ENCODE measurements at regions not wholly inside any gene's neighbourhood (a gene's known extent, or its start where the extent isn't known, plus 50 kb on each side); places are given as distances from the start of the nearest gene placed in this dataset.
"Not testable (repeated sequence)": the region's sequence is repeated elsewhere in the genome, so short reads cannot be mapped to it uniquely, and the experiment has no call there.

- no peaks in the 10 kb centered on the region for H3K9me3 ChIP-seq
These were observed 364.9 kb downstream of the ANAPC1 start for GRCh38 chr2:111519071-111519470.

GRCh38 chr2:111522231-111522768 is 361.7 kb downstream of the ANAPC1 start:
- no peak overlapping the region for H3K27ac ChIP-seq
- H3K4me1 ChIP-seq (ENCODE audit: control insufficient read depth in 1 of 2, insufficient read depth in 1 of 2, low read depth in 1 of 2, low read length in 1 of 2): no peaks in the 10 kb centered on the region
- TF ChIP-seq, protein P1, sequence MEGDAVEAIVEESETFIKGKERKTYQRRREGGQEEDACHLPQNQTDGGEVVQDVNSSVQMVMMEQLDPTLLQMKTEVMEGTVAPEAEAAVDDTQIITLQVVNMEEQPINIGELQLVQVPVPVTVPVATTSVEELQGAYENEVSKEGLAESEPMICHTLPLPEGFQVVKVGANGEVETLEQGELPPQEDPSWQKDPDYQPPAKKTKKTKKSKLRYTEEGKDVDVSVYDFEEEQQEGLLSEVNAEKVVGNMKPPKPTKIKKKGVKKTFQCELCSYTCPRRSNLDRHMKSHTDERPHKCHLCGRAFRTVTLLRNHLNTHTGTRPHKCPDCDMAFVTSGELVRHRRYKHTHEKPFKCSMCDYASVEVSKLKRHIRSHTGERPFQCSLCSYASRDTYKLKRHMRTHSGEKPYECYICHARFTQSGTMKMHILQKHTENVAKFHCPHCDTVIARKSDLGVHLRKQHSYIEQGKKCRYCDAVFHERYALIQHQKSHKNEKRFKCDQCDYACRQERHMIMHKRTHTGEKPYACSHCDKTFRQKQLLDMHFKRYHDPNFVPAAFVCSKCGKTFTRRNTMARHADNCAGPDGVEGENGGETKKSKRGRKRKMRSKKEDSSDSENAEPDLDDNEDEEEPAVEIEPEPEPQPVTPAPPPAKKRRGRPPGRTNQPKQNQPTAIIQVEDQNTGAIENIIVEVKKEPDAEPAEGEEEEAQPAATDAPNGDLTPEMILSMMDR (IDR thresholded peaks at IDR 0.05): no peak
- H3K9me3 ChIP-seq: no peaks in the 10 kb centered on the region
- H3K36me3 ChIP-seq: no peaks in the 10 kb centered on the region
- H3K27me3 ChIP-seq: no peaks in the 10 kb centered on the region
- no peak overlapping the region for H3K4me3 ChIP-seq (ENCODE audit: low read depth in 1 of 2, low read length in 1 of 2)

More at GRCh38 chr2:111519071-111519470, 364.9 kb downstream of the ANAPC1 start:
- Histone ChIP-seq H3K4me3 (ENCODE audit: low read depth in 1 of 2, low read length in 1 of 2) (no peak overlapping the region), H3K36me3 (no peaks in the 10 kb centered on the region), H3K4me1 (ENCODE audit: control insufficient read depth in 1 of 2, insufficient read depth in 1 of 2, low read depth in 1 of 2, low read length in 1 of 2) (no peaks in the 10 kb centered on the region), H3K27ac (no peak overlapping the region), H3K27me3 (no peaks in the 10 kb centered on the region)
- TF ChIP-seq, protein P1 (IDR thresholded peaks at IDR 0.05): no peak

GRCh38 chr2:111523009-111523408 is 361.0 kb downstream of the ANAPC1 start:
- no peaks in the 10 kb centered on the region for H3K27me3 ChIP-seq

DNA sequence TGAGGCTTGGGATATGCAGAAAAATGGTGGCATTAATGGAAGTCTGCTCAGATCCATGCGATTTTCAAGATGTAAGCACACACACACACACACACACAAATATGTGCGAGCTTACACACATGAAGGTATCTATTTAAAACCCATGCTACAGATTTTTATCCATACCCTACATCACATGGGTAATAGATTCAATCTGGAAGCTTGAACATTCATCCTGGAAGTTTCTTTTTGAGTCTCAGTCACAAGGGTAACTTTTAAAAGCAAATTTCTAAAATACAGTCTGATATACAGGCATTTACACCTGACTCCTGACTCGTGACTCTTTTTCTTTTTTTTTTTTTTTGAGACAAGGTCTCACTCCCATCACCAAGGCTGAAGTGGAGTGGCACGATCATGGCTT is 359.0 kb downstream of the ANAPC1 start:
- not testable (repeated sequence) for H3K36me3 ChIP-seq; H3K4me3 ChIP-seq (ENCODE audit: low read depth in 1 of 2, low read length in 1 of 2); H3K9me3 ChIP-seq; H3K4me1 ChIP-seq (ENCODE audit: control insufficient read depth in 1 of 2, insufficient read depth in 1 of 2, low read depth in 1 of 2, low read length in 1 of 2); H3K27ac ChIP-seq; H3K27me3 ChIP-seq

More at GRCh38 chr2:111523009-111523408, 361.0 kb downstream of the ANAPC1 start:
- H3K27ac ChIP-seq: no peak overlapping the region
- TF ChIP-seq, protein P1 (IDR thresholded peaks at IDR 0.05): no peak
- H3K36me3 ChIP-seq: no peaks in the 10 kb centered on the region
- no peaks in the 10 kb centered on the region for H3K4me1 ChIP-seq (ENCODE audit: control insufficient read depth in 1 of 2, insufficient read depth in 1 of 2, low read depth in 1 of 2, low read length in 1 of 2)
- H3K9me3 ChIP-seq: no peaks in the 10 kb centered on the region
- no peak overlapping the region for H3K4me3 ChIP-seq (ENCODE audit: low read depth in 1 of 2, low read length in 1 of 2)

GRCh38 chr2:111526041-111526639 is 357.9 kb downstream of the ANAPC1 start:
- not testable (repeated sequence) for H3K27me3 ChIP-seq; H3K9me3 ChIP-seq; H3K27ac ChIP-seq; H3K4me1 ChIP-seq (ENCODE audit: control insufficient read depth in 1 of 2, insufficient read depth in 1 of 2, low read depth in 1 of 2, low read length in 1 of 2); H3K4me3 ChIP-seq (ENCODE audit: low read depth in 1 of 2, low read length in 1 of 2); H3K36me3 ChIP-seq

DNA sequence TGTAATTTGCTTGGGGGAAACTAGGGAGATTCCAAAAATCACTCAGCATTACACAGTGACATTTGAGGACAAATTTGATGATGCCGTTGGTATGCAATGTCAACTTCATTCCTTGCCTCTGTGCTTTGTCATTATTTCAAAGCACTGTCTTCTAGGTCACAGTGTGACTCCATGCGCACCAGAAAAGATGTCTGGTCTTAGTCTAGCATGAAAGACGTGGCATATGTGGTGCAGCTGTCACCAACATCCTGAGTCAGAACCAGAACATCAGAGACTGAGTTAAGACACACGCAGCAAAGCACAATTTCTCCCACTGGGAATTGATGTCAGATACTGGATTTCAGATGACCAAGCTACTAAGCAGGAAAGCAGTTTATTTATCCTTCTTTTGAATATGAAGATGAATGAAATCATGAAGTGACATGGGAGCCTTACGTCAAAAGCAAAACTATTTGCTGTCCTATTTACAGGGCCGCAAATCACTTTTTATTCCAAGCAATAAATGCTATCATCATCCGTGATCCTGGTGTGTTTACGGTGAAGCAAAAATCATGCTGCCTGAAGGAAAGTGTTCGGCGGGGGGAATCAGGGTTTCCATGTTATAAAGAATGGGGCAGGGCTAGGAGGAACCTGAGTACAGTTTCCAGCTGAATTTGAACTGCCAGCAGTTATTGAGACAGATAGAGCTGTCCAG is 356.1 kb downstream of the ANAPC1 start:
- not testable (repeated sequence) for H3K4me3 ChIP-seq (ENCODE audit: low read depth in 1 of 2, low read length in 1 of 2); H3K36me3 ChIP-seq; H3K9me3 ChIP-seq; H3K27ac ChIP-seq; H3K27me3 ChIP-seq; H3K4me1 ChIP-seq (ENCODE audit: control insufficient read depth in 1 of 2, insufficient read depth in 1 of 2, low read depth in 1 of 2, low read length in 1 of 2)

DNA sequence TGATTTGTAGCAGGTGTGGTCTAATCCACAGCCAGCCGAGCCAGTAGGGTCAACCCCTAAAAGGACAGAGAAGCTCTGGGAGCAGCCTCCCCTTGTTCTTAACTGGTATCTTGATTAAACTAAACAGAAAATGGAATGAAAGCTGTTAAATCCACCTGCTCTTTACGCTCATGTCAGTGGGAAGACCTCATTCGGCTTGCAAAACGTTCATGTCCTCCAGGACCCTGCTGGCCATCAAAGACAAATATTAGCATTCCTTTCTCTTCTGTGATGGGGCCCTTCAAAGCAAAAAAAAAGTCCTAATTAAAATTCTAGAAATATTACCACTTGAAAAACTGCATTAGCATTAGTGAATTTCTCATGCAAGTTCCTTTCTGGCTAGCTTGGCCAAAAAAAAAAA is 355.0 kb downstream of the ANAPC1 start:
- H3K27ac ChIP-seq; H3K27me3 ChIP-seq; H3K4me3 ChIP-seq (ENCODE audit: low read depth in 1 of 2, low read length in 1 of 2); H3K9me3 ChIP-seq; H3K36me3 ChIP-seq; H3K4me1 ChIP-seq (ENCODE audit: control insufficient read depth in 1 of 2, insufficient read depth in 1 of 2, low read depth in 1 of 2, low read length in 1 of 2): not testable (repeated sequence)

GRCh38 chr2:111530239-111530965 is 353.6 kb downstream of the ANAPC1 start:
- not testable (repeated sequence) for H3K27me3 ChIP-seq; H3K36me3 ChIP-seq; H3K4me3 ChIP-seq (ENCODE audit: low read depth in 1 of 2, low read length in 1 of 2); H3K4me1 ChIP-seq (ENCODE audit: control insufficient read depth in 1 of 2, insufficient read depth in 1 of 2, low read depth in 1 of 2, low read length in 1 of 2); H3K27ac ChIP-seq; H3K9me3 ChIP-seq

- not testable (repeated sequence) for H3K36me3 ChIP-seq
These were observed 351.1 kb downstream of the ANAPC1 start for GRCh38 chr2:111532682-111533556.

More at GRCh38 chr2:111532682-111533556, 351.1 kb downstream of the ANAPC1 start:
- H3K4me3 ChIP-seq (ENCODE audit: low read depth in 1 of 2, low read length in 1 of 2); H3K27me3 ChIP-seq; H3K4me1 ChIP-seq (ENCODE audit: control insufficient read depth in 1 of 2, insufficient read depth in 1 of 2, low read depth in 1 of 2, low read length in 1 of 2); H3K9me3 ChIP-seq; H3K27ac ChIP-seq: not testable (repeated sequence)

All from neutrophil (primary cell).